HCT116 (cell line): ENCODE measurements at regions not wholly inside any gene's neighbourhood (a gene's known extent, or its start where the extent isn't known, plus 50 kb on each side); places are given as distances from the start of the nearest gene placed in this dataset.
"Not testable (repeated sequence)": the region's sequence is repeated elsewhere in the genome, so short reads cannot be mapped to it uniquely, and the experiment has no call there.

Experiments used
- ATAC-seq: fragments of 200-7000 bp; cut with Tn5 transposase; 2 replicates; pipeline ENCODE4 v1.9.1; 2020; ENCODE audit warnings: mild to moderate bottlenecking, moderate library complexity
- BruUV-seq: library from RNA; stranded (reverse); fragments of 400-500 nt; replicated peaks from 2 replicates; lab custom pipeline; 2021; lab: Mats Ljungman, UMichigan
- CTCF ChIA-PET: fragments of 300-600 bp; sonication (Branson Sonifier 250); formaldehyde crosslinking; loops from one replicate; lab custom pipeline; 2021; ENCODE audit warnings: antibody characterized with exemption; lab: Charles Lee
- POLR2A ChIA-PET: fragments of 300-600, 350-600 bp; sonication (Branson Sonifier 250); formaldehyde crosslinking; loops from one replicate; lab custom pipeline; 2021; ENCODE audit warnings: antibody characterized with exemption; lab: Charles Lee
- RAD21 ChIA-PET, 2 experiments: fragments of 300-600 bp; sonication (Branson Sonifier 250); formaldehyde crosslinking; loops; one replicate each; lab custom pipeline; 2023; ENCODE audit warnings: low total read pairs in 2 of 2; ENCODE audit not compliant: uncharacterized antibody in 2 of 2, unreplicated experiment in 2 of 2, low non-redundant PET in 1 of 2; lab: Charles Lee
- DNase-seq: peaks from one replicate; pipeline ENCODE4 v3.0.0-alpha.2; 2010; ENCODE audit warnings: low read depth, low spot score
- H2AFZ ChIP-seq: fragments of 200-600 bp; shearing (Covaris generic), sonication (generic); 2 replicates; pipeline ENCODE4 v1.6.1; 2017; ENCODE audit warnings: low read depth, mixed run types, mixed read lengths, antibody characterized with exemption, low read length; ENCODE audit not compliant: poor library complexity, severe bottlenecking
- H3K27ac ChIP-seq: 2 replicates; pipeline ENCODE4 v1.5.1; 2012; ENCODE audit warnings: low read depth, low read length
- H3K27me3 ChIP-seq: fragments of 200-600 bp; sonication (generic); 2 replicates; pipeline ENCODE4 v1.6.1; 2016; ENCODE audit warnings: mixed run types, low read length, mixed read lengths; ENCODE audit not compliant: insufficient read depth
- H3K36me3 ChIP-seq, 2 experiments: fragments of 200-500 bp in 1 of 2; fragments of 200-600 bp in 1 of 2; sonication (Bioruptor generic) in 1 of 2; sonication (generic) in 1 of 2; 2 replicates each; pipeline versions ENCODE4 v1.5.1 to v1.6.1; 2014 to 2016; ENCODE audit warnings: low read length in 2 of 2, inconsistent platforms in 1 of 2, mixed read lengths in 1 of 2, mixed run types in 1 of 2; ENCODE audit not compliant: insufficient read depth in 2 of 2, control insufficient read depth in 1 of 2
- H3K4me1 ChIP-seq, 2 experiments: fragments of 200-600 bp in 1 of 2; sonication (generic) in 1 of 2; 2 replicates each; pipeline versions ENCODE4 v1.5.1 to v1.6.1; 2012 to 2017; ENCODE audit warnings: low read length in 2 of 2, inconsistent platforms in 1 of 2, mild to moderate bottlenecking in 1 of 2, mixed read lengths in 1 of 2, mixed run types in 1 of 2, moderate library complexity in 1 of 2; ENCODE audit not compliant: insufficient read depth in 2 of 2, control insufficient read depth in 1 of 2
- H3K4me2 ChIP-seq: fragments of 200-600 bp; sonication (generic); 2 replicates; pipeline ENCODE4 v1.6.1; 2017; ENCODE audit warnings: mixed run types, low read length, mixed read lengths
- H3K4me3 ChIP-seq, 2 experiments: fragments of 200-600 bp in 1 of 2; sonication (generic) in 1 of 2; replicated peaks in 1 of 2; 2 replicates each; pipeline ENCODE4 v1.5.1; 2011 to 2016; ENCODE audit warnings: low read length in 2 of 2, control low read depth in 1 of 2, low read depth in 1 of 2, mild to moderate bottlenecking in 1 of 2, mixed read lengths in 1 of 2, mixed run types in 1 of 2
- H3K79me2 ChIP-seq: fragments of 200-600 bp; sonication (generic); 2 replicates; pipeline ENCODE4 v1.6.1; 2017; ENCODE audit warnings: mild to moderate bottlenecking, mixed run types, low read length, moderate library complexity, mixed read lengths; ENCODE audit not compliant: insufficient read depth
- H3K9ac ChIP-seq: fragments of 200-600 bp; sonication (generic); 2 replicates; pipeline ENCODE4 v1.6.1; 2016; ENCODE audit warnings: low read length, mixed read lengths
- H3K9me2 ChIP-seq: fragments of 200-600 bp; sonication (generic), shearing (Covaris generic); 2 replicates; pipeline ENCODE4 v1.6.1; 2017; ENCODE audit warnings: mixed run types, mild to moderate bottlenecking, moderate library complexity; ENCODE audit not compliant: insufficient read depth
- H3K9me3 ChIP-seq, 2 experiments: fragments of 200-500 bp in 1 of 2; fragments of 200-600 bp in 1 of 2; sonication (Bioruptor generic) in 1 of 2; sonication (generic) in 1 of 2; 2 replicates each; pipeline ENCODE4 v1.6.1; 2014 to 2017; ENCODE audit warnings: low read length in 2 of 2, mixed read lengths in 2 of 2, inconsistent platforms in 1 of 2, low read depth in 1 of 2, mild to moderate bottlenecking in 1 of 2, mixed run types in 1 of 2, moderate library complexity in 1 of 2; ENCODE audit not compliant: control insufficient read depth in 1 of 2, insufficient read depth in 1 of 2
- H4K20me1 ChIP-seq: fragments of 200-600 bp; sonication (generic), shearing (Covaris generic); 2 replicates; pipeline ENCODE4 v1.6.1; 2017; ENCODE audit warnings: mixed run types, mild to moderate bottlenecking, moderate library complexity; ENCODE audit not compliant: insufficient read depth
- ELF1 ChIP-seq: IDR thresholded peaks from 2 replicates; pipeline ENCODE4 v1.6.1; 2012; ENCODE audit warnings: low read depth, borderline replicate concordance
- POLR2A ChIP-seq: IDR thresholded peaks from 2 replicates; pipeline ENCODE4 v1.7.0; 2011; ENCODE audit warnings: borderline replicate concordance; ENCODE audit not compliant: insufficient read depth, insufficient read length; ENCODE audit errors: extremely low read depth
- POLR2AphosphoS5 ChIP-seq: IDR thresholded peaks from 2 replicates; pipeline ENCODE4 v1.6.1; 2011; ENCODE audit warnings: mild to moderate bottlenecking, low read depth, low read length, moderate library complexity
- SIN3A ChIP-seq: IDR thresholded peaks from 2 replicates; pipeline ENCODE4 v1.6.1; 2012; ENCODE audit warnings: low read depth
- ZBTB33 ChIP-seq: IDR thresholded peaks from 2 replicates; pipeline ENCODE4 v1.6.1; 2011; ENCODE audit warnings: mild to moderate bottlenecking, low read length, moderate library complexity; ENCODE audit not compliant: insufficient replicate concordance; ENCODE audit errors: extremely low read depth
- ZFX ChIP-seq: fragments of 450-650 bp; IDR thresholded peaks from 2 replicates; pipeline ENCODE4 v1.6.1; 2017
- intact Hi-C: fragments of 100-400 bp; cut with micrococcal nuclease; formaldehyde crosslinking; loops from 2 replicates; pipeline ENCODE4 v1.10.0; 2022

DNA sequence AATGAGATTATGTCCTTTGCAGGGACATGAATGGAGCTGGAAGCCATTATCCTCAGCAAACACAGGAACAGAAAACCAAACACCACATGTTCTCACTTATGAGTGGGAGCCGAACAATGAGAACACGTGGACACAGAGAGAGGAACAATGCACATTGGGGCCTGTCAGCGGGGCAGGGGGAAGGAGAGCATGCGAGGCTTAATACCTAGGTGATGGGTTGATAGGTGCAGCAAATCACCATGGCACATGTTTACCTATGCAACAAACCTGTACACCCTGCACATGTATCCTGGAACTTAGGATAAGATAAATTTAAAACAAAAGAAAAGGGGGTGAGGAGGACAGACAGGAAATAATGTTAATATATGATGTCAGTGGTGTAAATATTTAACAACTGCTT, 53.0 kb upstream of the PELI2 start:
- H3K4me2 ChIP-seq, H2AFZ ChIP-seq, ATAC-seq, RAD21 ChIA-PET, H3K27me3 ChIP-seq, H3K79me2 ChIP-seq, H3K4me3 ChIP-seq, DNase-seq, POLR2A ChIA-PET, H3K4me1 ChIP-seq, BruUV-seq, H3K27ac ChIP-seq, H3K36me3 ChIP-seq, CTCF ChIA-PET, H3K9ac ChIP-seq, H4K20me1 ChIP-seq, H3K9me3 ChIP-seq, intact Hi-C loops, H3K9me2 ChIP-seq: not testable (repeated sequence)

DNA sequence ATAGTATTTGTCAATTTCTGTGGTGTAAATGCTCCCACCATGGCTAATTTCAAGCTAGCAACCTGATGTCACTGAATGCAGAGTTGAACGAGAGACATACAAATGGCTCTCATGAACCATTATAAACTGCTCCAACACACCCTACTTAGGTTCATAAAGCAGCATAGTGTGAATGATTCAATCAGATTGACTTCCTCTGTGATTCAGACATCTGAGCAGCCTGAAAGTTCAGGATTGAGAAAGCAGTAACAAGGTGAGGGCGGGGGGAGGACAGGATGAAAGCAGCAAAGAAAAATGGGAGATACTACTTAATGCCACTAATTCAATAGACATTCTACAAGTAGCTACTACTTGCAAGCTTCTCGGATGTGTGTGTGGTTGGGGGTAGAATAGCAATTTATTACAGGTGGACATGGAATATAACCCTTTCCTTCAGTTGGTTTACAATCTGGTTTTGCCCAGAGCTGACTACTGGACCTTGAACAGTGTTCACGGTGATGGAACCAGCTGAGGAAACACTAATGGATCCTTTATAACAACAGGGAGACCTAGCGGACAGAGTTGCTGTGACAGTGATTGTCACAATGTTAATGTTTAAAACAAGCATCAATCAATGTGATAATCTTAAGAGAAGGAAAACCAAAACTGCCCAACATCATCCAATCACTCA, 52.5 kb upstream of the PELI2 start:
- ChIA-PET POLR2A (no interaction called here), RAD21 (no interaction called here), CTCF (no interaction called here)
- H3K27me3 ChIP-seq, result peaks cover 8% of the 10 kb centered on the region; the same call in 1 of the 2 replicates
- H3K4me2 ChIP-seq, result no peak overlapping the region
- H3K79me2 ChIP-seq, result no peaks in the 10 kb centered on the region
- no peak overlapping the region for H3K27ac ChIP-seq
- no peaks in the 10 kb centered on the region for H3K9me3 ChIP-seq
- no peaks in the 10 kb centered on the region for H4K20me1 ChIP-seq
- no peaks in the 10 kb centered on the region for H3K9me2 ChIP-seq
- H3K4me1 ChIP-seq, result no peaks in the 10 kb centered on the region
- no peak overlapping the region for H2AFZ ChIP-seq
- H3K9ac ChIP-seq, result no peak overlapping the region
- ATAC-seq (no peak), DNase-seq (no peak)
- intact Hi-C loops, result no loop called here
- BruUV-seq, result no TSS peak
- TF ChIP-seq ELF1, result no peak
- no peak for TF ChIP-seq ZBTB33
- no peak for TF ChIP-seq SIN3A
- no peak for TF ChIP-seq POLR2A
- TF ChIP-seq ZFX, result no peak
- TF ChIP-seq POLR2AphosphoS5, result no peak
- H3K4me3 ChIP-seq, result no peak overlapping the region
- no peaks in the 10 kb centered on the region for H3K36me3 ChIP-seq
